ENCODE measurements at regions not wholly inside any gene's neighbourhood (a gene's known extent, or its start where the extent isn't known, plus 50 kb on each side); places are given as distances from the start of the nearest gene placed in this dataset.

GRCh38 chr5:118467103-118467502, 521.2 kb downstream of the DTWD2 start:
- TF ChIP-seq, protein P1, sequence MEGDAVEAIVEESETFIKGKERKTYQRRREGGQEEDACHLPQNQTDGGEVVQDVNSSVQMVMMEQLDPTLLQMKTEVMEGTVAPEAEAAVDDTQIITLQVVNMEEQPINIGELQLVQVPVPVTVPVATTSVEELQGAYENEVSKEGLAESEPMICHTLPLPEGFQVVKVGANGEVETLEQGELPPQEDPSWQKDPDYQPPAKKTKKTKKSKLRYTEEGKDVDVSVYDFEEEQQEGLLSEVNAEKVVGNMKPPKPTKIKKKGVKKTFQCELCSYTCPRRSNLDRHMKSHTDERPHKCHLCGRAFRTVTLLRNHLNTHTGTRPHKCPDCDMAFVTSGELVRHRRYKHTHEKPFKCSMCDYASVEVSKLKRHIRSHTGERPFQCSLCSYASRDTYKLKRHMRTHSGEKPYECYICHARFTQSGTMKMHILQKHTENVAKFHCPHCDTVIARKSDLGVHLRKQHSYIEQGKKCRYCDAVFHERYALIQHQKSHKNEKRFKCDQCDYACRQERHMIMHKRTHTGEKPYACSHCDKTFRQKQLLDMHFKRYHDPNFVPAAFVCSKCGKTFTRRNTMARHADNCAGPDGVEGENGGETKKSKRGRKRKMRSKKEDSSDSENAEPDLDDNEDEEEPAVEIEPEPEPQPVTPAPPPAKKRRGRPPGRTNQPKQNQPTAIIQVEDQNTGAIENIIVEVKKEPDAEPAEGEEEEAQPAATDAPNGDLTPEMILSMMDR (optimal IDR thresholded peaks at IDR 0.05 in 1 of 3, IDR thresholded peaks at IDR 0.05 in 1 of 3, conservative IDR thresholded peaks at IDR 0.05 in 1 of 3; ENCODE audit: extremely low read depth in 1 of 3, insufficient read depth in 2 of 3, low read length in 3 of 3), result no peak
- TF ChIP-seq EZH2 (IDR thresholded peaks at IDR 0.05; ENCODE audit: low read length), result no peak

Data from keratinocyte (primary cell).